CD4-positive, alpha-beta T cell treated with Interleukin-2 at 100 ng/mL for 4 hours (primary cell): ENCODE measurements at regions not wholly inside any gene's neighbourhood (a gene's known extent, or its start where the extent isn't known, plus 50 kb on each side); places are given as distances from the start of the nearest gene placed in this dataset.
"Not testable (repeated sequence)": the region's sequence is repeated elsewhere in the genome, so short reads cannot be mapped to it uniquely, and the experiment has no call there.

Source experiments
- DNase-seq: peaks from one replicate; pipeline ENCODE4 v3.0.0-alpha.2; 2020; ENCODE audit warnings: low spot score

DNA sequence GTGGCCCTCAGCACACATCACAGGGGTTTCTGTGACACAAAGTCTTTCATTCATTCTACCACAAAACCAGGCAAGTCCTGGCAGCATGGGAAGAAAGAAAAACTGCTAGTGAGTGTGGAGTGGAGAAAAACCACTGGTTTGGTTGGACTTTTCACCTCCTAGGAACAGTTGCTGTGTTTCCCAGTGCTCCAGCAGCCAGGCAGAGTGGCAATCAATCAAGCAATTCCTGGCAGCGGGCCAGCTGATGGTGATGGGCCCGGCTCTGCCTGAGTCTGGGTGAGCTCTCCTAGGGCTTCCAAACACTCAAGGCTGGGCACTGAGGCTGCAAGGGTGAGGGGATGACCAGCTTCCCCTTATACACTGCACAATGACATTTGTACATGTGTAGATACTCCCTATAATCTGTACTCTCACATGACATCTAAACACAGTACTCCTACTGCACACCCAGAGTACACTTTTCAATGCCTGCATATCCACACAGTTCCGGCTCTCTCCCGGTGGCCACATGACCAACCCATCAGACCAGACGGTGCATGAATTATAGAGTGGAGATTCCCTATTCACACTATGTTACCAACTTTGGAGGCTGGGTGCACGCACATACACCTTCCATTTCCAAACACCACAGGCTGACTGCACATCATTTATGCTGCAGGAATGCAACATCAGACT, 156.6 kb downstream of the UNC5CL start:
- DNase-seq = no peak

GRCh38 chr6:40881501-40881900, 157.5 kb downstream of the UNC5CL start:
- no peak for DNase-seq

- DNase-seq = no peak
Measured at GRCh38 chr6:40880906-40881305, 158.1 kb downstream of the UNC5CL start.

DNA sequence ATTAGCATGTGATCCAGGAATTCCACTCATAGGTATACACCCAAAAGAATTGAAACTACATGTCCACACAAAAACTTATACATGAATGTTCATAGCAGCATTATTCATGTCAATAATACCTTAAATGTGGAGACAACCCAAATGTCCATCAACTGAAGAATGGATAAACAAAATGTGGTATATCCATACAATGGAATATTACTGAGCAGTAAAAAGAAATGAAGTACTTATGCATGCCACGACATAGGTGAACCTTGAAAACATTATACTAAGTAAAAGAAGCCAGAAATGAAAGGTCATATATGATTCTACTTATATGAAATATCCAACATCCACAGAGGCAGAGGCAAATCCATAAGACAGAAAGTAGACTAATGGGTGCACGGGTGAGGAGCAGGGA, 159.9 kb downstream of the UNC5CL start:
- DNase-seq = no peak

GRCh38 chr6:40877362-40877761, 161.7 kb downstream of the UNC5CL start:
- no peak for DNase-seq

DNA sequence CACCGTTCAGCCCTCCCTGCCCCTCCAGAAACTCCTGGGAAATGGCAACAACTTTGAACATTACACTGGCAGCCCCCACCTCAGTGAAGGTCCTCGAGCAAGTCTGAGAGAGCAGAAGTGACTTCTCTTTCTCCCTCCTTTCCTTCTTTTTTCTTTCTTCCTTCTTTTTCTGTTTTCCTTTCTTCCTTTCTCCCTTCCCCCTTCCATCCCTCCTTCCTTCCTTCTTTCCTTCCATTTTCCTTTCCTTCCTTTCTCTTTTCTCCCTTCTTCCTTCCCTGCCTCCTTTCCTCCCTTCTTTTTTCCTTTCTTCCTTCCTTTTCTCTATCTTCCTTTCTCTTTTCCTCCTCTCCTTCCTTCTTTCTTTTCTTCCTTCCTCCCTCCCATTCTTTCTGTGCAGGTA, 162.7 kb downstream of the UNC5CL start:
- DNase-seq = no peak

DNA sequence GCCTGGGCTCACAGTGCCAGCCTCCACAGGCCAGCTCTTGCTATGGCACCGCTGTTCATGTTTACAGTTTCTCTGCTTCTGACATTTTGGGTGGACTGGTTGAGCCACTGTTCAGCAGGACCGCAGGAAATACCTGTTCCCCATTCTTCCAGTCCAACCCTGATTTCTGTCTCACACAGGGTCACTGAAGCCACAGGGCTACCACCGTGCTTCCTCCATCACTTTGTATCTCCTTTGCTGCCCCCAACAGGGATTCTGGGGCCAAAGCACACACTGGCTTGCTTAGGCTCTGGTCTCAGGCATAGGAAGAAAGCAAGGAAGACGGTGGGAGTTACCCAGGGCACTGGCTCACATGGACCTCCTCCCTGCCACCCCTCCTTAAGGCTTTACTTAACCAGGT, 164.5 kb downstream of the UNC5CL start:
- no peak for DNase-seq

- DNase-seq = no peak
Measured at GRCh38 chr6:40871424-40871823, 167.6 kb downstream of the UNC5CL start.

GRCh38 chr6:40868089-40868865, 170.7 kb downstream of the UNC5CL start:
- DNase-seq = not testable (repeated sequence)

DNA sequence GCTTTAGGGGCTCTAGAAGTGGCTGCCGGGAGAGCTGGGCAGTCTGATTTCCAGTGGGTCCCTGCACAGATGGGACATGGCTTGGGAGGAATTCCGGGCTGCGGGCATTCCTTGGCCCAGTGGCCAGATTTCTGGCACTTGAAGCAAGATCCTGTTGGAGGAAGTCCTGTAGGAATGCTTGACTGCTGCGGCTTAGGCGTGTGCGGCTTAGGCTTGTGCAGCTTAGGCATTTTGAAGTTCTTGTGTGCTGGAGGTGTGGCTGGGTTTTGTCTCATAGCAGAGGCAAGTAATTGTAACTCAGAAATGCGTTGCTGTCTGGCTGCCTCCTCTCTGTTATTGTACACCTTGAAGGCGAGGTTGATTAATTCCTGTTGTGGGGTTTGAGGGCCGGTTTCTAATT, 171.5 kb downstream of the UNC5CL start:
- not testable (repeated sequence) for DNase-seq

DNA sequence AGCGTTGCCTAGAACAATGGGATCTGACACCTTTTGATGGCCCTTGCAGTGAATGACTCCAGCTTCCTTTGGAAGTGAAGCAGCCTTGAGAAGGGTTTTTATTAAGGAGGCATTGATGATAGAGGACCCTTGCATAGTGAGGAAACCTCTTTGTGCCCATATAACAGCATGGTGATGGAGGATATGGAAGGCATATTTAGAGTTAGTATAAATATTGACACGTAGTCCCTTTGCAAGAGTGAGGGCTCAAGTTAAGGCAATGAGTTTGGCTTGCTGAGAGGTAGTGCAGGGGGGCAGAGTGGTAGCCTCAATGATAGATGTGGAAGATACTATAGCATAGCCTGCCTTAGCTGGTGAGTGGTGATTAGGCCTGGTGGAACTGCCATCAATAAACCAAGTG, 173.8 kb downstream of the UNC5CL start:
- not testable (repeated sequence) for DNase-seq

- DNase-seq = no peak
Measured at GRCh38 chr6:40860443-40860842, 178.6 kb downstream of the UNC5CL start.

DNA sequence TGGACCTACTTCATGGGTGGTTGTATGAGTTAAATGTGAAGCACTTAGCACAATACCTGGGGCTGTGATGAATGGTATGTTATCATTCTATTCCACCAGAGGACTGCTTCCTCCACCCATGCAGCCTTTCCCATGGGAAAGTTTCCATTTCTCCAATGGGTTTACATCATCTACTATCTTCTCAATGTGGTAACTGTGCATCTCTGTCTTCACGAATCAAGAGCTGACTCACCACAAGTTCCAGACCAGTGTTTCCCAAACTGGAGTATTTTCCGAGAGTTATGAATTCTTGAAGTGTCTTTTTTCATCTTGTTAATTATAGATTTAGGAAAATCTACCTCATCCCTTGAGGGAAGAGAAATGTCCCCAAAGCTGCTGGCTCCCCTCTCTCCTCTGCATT, 182.8 kb downstream of the UNC5CL start:
- no peak for DNase-seq

GRCh38 chr6:40855168-40855880, 183.7 kb downstream of the UNC5CL start:
- DNase-seq = no peak

- no peak for DNase-seq
Measured at GRCh38 chr6:40854592-40854991, 184.4 kb downstream of the UNC5CL start.

GRCh38 chr6:40852779-40853373, 186.1 kb downstream of the UNC5CL start:
- DNase-seq = no peak

DNA sequence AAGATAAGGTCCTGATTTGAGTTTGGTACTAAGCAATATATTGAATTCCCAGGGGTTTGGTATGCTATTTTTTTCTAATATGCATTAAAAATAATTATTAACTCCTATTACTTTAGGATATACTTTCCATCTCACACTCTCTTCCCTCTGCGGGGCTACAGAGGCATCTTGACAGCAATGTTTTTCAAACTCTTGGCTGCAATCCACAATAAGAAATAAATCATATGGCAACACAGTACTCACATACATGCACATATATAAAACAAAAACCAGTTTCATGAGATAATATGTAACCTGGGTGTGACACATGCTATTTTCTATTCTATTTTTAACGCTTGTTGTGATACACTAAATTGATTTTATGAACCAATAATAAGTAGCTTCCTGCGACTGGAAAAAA, 189.5 kb downstream of the UNC5CL start:
- DNase-seq = no peak

DNA sequence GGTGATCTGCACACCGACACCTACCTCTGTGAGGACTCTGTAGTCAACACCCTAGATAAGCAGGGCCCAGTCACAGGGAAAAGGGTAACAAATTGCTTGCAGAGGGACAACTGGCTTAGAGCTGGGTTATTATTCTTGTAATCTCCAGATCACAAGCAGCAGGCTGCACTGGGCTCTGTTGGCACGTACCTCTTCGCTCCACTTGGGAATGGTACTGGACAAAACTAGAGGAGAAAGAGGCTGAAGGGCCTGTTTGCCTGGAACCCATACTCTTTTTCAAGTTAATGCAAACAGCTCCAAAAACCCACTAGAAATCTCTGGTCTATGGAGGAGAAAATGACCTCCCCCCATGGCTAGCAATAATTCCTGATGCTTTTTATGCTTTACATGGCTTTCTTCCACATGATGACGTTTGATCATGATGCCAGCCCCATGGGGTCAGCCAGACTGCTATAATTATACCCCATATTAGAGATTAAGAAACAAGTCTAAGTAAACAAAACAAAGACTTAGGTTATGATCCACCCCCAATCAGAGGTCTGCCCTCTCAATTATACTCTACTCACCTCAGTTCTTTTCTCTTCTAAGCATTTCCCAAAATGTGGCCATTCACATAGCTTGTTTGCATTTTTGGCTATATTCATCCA, 190.0 kb downstream of the UNC5CL start:
- no peak for DNase-seq

- no peak for DNase-seq
Measured at GRCh38 chr6:40848038-40848437, 191.0 kb downstream of the UNC5CL start.

- DNase-seq = no peak
Measured at GRCh38 chr6:40845553-40845952, 193.5 kb downstream of the UNC5CL start.

GRCh38 chr6:40844246-40844645, 194.8 kb downstream of the UNC5CL start:
- DNase-seq = no peak

DNA sequence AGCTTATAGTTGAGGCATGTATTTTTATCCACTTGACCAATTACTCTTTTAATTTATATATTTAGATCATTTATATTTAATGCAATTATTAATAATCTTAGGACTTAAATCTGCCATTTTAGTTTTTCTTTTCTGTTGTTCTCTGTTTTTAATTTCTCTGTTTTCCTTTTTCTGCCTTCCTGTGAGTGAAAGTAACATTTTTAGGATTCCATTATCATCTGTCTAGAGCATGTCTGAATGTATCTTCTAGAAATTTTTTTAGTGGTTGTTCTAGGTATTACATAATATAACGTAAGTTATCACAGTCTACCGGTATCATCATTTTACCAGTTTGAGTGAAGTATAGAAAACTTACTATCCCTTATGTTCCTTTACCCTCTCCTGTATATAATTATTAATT, 197.3 kb downstream of the UNC5CL start:
- no peak for DNase-seq
